ENCODE measurements at regions not wholly inside any gene's neighbourhood (a gene's known extent, or its start where the extent isn't known, plus 50 kb on each side); places are given as distances from the start of the nearest gene placed in this dataset.

DNA sequence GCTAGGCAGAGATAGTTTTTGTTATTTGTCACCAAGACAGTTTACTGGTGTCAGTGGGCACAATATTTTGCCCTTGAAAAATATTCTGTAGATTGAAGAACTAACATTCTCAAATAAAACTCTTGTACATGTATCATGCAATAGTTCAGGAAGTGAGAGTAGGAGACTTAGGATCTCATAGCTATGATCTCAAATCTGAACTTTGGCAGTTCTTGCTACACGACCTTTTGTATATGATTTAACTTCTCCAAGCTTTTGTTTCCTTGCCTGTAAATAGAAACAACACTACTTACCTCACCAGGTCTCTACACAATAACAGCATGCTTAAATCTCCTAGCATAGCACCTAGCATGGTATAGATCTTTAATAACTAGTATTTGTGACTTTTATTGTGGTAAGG lies 219.9 kb downstream of the ICOS start:
- TF ChIP-seq NANOG (IDR thresholded peaks at IDR 0.05; ENCODE audit: borderline replicate concordance) (no peak), POLR2AphosphoS5 (IDR thresholded peaks at IDR 0.05; ENCODE audit: low read depth) (no peak), CREB1 (CRISPR knock-in tag; IDR thresholded peaks at IDR 0.05; ENCODE audit: low read depth) (no peak)
- TF ChIP-seq, protein P1, sequence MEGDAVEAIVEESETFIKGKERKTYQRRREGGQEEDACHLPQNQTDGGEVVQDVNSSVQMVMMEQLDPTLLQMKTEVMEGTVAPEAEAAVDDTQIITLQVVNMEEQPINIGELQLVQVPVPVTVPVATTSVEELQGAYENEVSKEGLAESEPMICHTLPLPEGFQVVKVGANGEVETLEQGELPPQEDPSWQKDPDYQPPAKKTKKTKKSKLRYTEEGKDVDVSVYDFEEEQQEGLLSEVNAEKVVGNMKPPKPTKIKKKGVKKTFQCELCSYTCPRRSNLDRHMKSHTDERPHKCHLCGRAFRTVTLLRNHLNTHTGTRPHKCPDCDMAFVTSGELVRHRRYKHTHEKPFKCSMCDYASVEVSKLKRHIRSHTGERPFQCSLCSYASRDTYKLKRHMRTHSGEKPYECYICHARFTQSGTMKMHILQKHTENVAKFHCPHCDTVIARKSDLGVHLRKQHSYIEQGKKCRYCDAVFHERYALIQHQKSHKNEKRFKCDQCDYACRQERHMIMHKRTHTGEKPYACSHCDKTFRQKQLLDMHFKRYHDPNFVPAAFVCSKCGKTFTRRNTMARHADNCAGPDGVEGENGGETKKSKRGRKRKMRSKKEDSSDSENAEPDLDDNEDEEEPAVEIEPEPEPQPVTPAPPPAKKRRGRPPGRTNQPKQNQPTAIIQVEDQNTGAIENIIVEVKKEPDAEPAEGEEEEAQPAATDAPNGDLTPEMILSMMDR (conservative IDR thresholded peaks at IDR 0.05; ENCODE audit: low read depth in 2 of 2), result no peak

Measured in GM23338 (cell line).